ENCODE measurements at regions not wholly inside any gene's neighbourhood (a gene's known extent, or its start where the extent isn't known, plus 50 kb on each side); places are given as distances from the start of the nearest gene placed in this dataset.
"Not testable (repeated sequence)": the region's sequence is repeated elsewhere in the genome, so short reads cannot be mapped to it uniquely, and the experiment has no call there.

DNA sequence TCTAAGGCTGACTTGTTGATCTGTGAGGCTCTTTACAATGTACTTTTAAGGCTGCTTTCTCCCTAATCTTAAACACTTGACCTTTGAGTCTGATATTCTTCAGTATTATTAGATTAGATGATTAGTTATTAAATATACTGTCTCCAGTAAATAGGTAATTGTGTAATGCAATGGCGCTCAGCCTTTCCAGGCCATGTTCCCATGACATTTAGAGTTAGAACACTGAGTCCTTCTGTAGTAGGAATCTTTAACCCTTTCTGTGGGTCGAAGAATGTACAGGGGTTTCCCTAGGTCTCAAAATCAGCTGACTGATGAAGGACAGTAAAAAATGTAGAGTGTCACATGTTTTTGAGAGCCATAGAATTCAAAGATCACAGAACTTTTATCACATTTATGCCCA is 104.4 kb downstream of the LMO4 start:
- TF ChIP-seq, protein P1, sequence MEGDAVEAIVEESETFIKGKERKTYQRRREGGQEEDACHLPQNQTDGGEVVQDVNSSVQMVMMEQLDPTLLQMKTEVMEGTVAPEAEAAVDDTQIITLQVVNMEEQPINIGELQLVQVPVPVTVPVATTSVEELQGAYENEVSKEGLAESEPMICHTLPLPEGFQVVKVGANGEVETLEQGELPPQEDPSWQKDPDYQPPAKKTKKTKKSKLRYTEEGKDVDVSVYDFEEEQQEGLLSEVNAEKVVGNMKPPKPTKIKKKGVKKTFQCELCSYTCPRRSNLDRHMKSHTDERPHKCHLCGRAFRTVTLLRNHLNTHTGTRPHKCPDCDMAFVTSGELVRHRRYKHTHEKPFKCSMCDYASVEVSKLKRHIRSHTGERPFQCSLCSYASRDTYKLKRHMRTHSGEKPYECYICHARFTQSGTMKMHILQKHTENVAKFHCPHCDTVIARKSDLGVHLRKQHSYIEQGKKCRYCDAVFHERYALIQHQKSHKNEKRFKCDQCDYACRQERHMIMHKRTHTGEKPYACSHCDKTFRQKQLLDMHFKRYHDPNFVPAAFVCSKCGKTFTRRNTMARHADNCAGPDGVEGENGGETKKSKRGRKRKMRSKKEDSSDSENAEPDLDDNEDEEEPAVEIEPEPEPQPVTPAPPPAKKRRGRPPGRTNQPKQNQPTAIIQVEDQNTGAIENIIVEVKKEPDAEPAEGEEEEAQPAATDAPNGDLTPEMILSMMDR (conservative IDR thresholded peaks at IDR 0.05; ENCODE audit: low read length) = not testable (repeated sequence)
- TF ChIP-seq EZH2phosphoT487 (IDR thresholded peaks at IDR 0.05; ENCODE audit: borderline replicate concordance, low read depth, low read length) = not testable (repeated sequence)

All from OCI-LY7 (cell line).